GM23338 (cell line): ENCODE measurements at regions not wholly inside any gene's neighbourhood (a gene's known extent, or its start where the extent isn't known, plus 50 kb on each side); places are given as distances from the start of the nearest gene placed in this dataset.

Experiments
- ATAC-seq: fragments of 200-7000 bp; cut with Tn5 transposase; 3 replicates; pipeline ENCODE4 v1.9.1; 2020
- DNase-seq: peaks from one replicate; pipeline ENCODE4 v3.0.0-alpha.2; 2015; ENCODE audit warnings: low spot score
- H2AFZ ChIP-seq: fragments of 200-600 bp; sonication (generic); 2 replicates; pipeline ENCODE4 v1.8.0; 2016; ENCODE audit warnings: antibody characterized with exemption, mild to moderate bottlenecking, moderate library complexity
- H3F3A ChIP-seq: fragments of 200-600 bp; sonication (generic); replicated peaks from 2 replicates; pipeline ENCODE4 v1.8.0; 2017; ENCODE audit warnings: antibody characterized with exemption, mixed run types, low read depth
- H3K27ac ChIP-seq: fragments of 200-600 bp; sonication (generic); 2 replicates; pipeline ENCODE4 v1.6.1; 2016; ENCODE audit warnings: low read depth
- H3K27me3 ChIP-seq: fragments of 200-600 bp; sonication (generic); 2 replicates; pipeline ENCODE4 v1.8.0; 2016; ENCODE audit warnings: mild to moderate bottlenecking, mixed run types, moderate library complexity; ENCODE audit not compliant: insufficient read depth
- H3K36me3 ChIP-seq: fragments of 200-600 bp; sonication (generic); 2 replicates; pipeline ENCODE4 v1.8.0; 2016; ENCODE audit warnings: mild to moderate bottlenecking; ENCODE audit not compliant: insufficient read depth
- H3K4me1 ChIP-seq: fragments of 200-600 bp; sonication (generic); 2 replicates; pipeline ENCODE4 v1.8.0; 2016; ENCODE audit warnings: mild to moderate bottlenecking, moderate library complexity; ENCODE audit not compliant: insufficient read depth
- H3K4me2 ChIP-seq: fragments of 200-600 bp; sonication (generic); 2 replicates; pipeline ENCODE4 v1.7.1; 2017; ENCODE audit warnings: mixed run types
- H3K4me3 ChIP-seq: fragments of 200-600 bp; sonication (generic); 2 replicates; pipeline ENCODE4 v1.6.1; 2016; ENCODE audit warnings: mixed run types
- H3K79me2 ChIP-seq: fragments of 200-600 bp; sonication (generic); replicated peaks from 2 replicates; pipeline ENCODE4 v1.8.0; 2017; ENCODE audit warnings: mild to moderate bottlenecking; ENCODE audit not compliant: insufficient read depth
- H3K9me2 ChIP-seq: fragments of 200-600 bp; sonication (generic); 2 replicates; pipeline ENCODE4 v1.8.0; 2017; ENCODE audit not compliant: insufficient read depth
- H4K20me1 ChIP-seq: fragments of 200-600 bp; sonication (generic); replicated peaks from 2 replicates; pipeline ENCODE4 v1.8.0; 2017; ENCODE audit warnings: mild to moderate bottlenecking; ENCODE audit not compliant: insufficient read depth
- H3K27ac Mint-ChIP-seq: 2 replicates; pipeline ENCODE4 v1.8.0; 2020; ENCODE audit warnings: inconsistent platforms, mild to moderate bottlenecking, moderate library complexity, mixed read lengths
- H3K27me3 Mint-ChIP-seq: 3 replicates; pipeline ENCODE4 v1.8.0; 2022; ENCODE audit warnings: low read depth, mild to moderate bottlenecking, moderate library complexity, mixed read lengths, inconsistent platforms; ENCODE audit not compliant: insufficient read depth, poor library complexity
- H3K36me3 Mint-ChIP-seq: 3 replicates; pipeline ENCODE4 v1.8.0; 2021; ENCODE audit warnings: low read depth, mild to moderate bottlenecking, inconsistent platforms, moderate library complexity, mixed read lengths
- H3K4me1 Mint-ChIP-seq: 3 replicates; pipeline ENCODE4 v1.8.0; 2020; ENCODE audit warnings: mild to moderate bottlenecking, inconsistent platforms, mixed read lengths
- H3K4me3 Mint-ChIP-seq: 3 replicates; pipeline ENCODE4 v1.8.0; 2021; ENCODE audit warnings: moderate library complexity, mild to moderate bottlenecking, inconsistent platforms, mixed read lengths
- H3K9me3 Mint-ChIP-seq: 3 replicates; pipeline ENCODE4 v1.8.0; 2020; ENCODE audit warnings: moderate library complexity, mild to moderate bottlenecking, inconsistent platforms, mixed read lengths
- CREB1 ChIP-seq: fragments of 250-450 bp; sonication (Bioruptor Pico); IDR thresholded peaks from 2 replicates; pipeline ENCODE4 v1.5.0; 2020; ENCODE audit warnings: low read depth, mild to moderate bottlenecking, moderate library complexity
- CTCF ChIP-seq, 2 experiments: fragments of 200-600 bp in 1 of 2; sonication (generic) in 1 of 2; conservative IDR thresholded peaks; 2 replicates each; pipeline versions ENCODE4 v1.5.1 to v1.6.1; 2016 to 2017; ENCODE audit warnings: antibody characterized with exemption in 2 of 2, low read depth in 2 of 2, mild to moderate bottlenecking in 2 of 2, moderate library complexity in 1 of 2
- ETS1 ChIP-seq: IDR thresholded peaks from 2 replicates; pipeline ENCODE4 v1.6.1; 2016; ENCODE audit warnings: antibody characterized with exemption
- EZH2 ChIP-seq: fragments of 200-600 bp; sonication (generic); IDR thresholded peaks from one replicate; pipeline ENCODE4 v1.8.0; 2017; ENCODE audit warnings: antibody characterized with exemption, mild to moderate bottlenecking, low read depth; ENCODE audit not compliant: unreplicated experiment
- EZH2phosphoT487 ChIP-seq: fragments of 200-600 bp; sonication (generic); IDR thresholded peaks from one replicate; pipeline ENCODE4 v1.8.1; 2018; ENCODE audit warnings: antibody characterized with exemption; ENCODE audit not compliant: unreplicated experiment
- NANOG ChIP-seq: IDR thresholded peaks from 2 replicates; pipeline ENCODE4 v1.6.1; 2016; ENCODE audit warnings: antibody characterized with exemption, borderline replicate concordance
- POLR2AphosphoS5 ChIP-seq: IDR thresholded peaks from 2 replicates; pipeline ENCODE4 v1.6.1; 2016; ENCODE audit warnings: antibody characterized with exemption, low read depth
- REST ChIP-seq: IDR thresholded peaks from one replicate; pipeline ENCODE4 v1.6.1; 2018; ENCODE audit warnings: antibody characterized with exemption; ENCODE audit not compliant: unreplicated experiment
- STAT1 ChIP-seq: IDR thresholded peaks from one replicate; pipeline ENCODE4 v1.6.1; 2016; ENCODE audit warnings: antibody characterized with exemption; ENCODE audit not compliant: unreplicated experiment
- ZNF114 ChIP-seq: fragments of 250-450 bp; sonication (Bioruptor Pico); IDR thresholded peaks from 2 replicates; pipeline ENCODE4 v1.5.0; 2020; ENCODE audit warnings: mild to moderate bottlenecking, moderate library complexity
- ZNF331 ChIP-seq: fragments of 250-450 bp; sonication (Bioruptor Pico); IDR thresholded peaks from 2 replicates; pipeline ENCODE4 v1.5.0; 2020; ENCODE audit warnings: low read depth, mild to moderate bottlenecking, moderate library complexity

GRCh38 chr12:46608431-46609272 is 217.1 kb downstream of the SLC38A4 start:
- ATAC-seq (no peak), DNase-seq (no peak)
- no peaks in the 10 kb centered on the region for H3K79me2 ChIP-seq
- H2AFZ ChIP-seq: no peak overlapping the region
- no peaks in the 10 kb centered on the region for H3K4me1 ChIP-seq
- H3K4me1 Mint-ChIP-seq: peaks cover 3% of the 10 kb centered on the region
- no peaks in the 10 kb centered on the region; the same call in 1 of the 2 replicates for H4K20me1 ChIP-seq
- H3K27me3 ChIP-seq: no peaks in the 10 kb centered on the region
- no peaks in the 10 kb centered on the region for H3F3A ChIP-seq
- TF ChIP-seq ZNF114 (no peak), STAT1 (no peak), POLR2AphosphoS5 (no peak)
- peaks cover 5% of the 10 kb centered on the region; the same call in 2 of the 3 replicates for H3K9me3 Mint-ChIP-seq
- no peaks in the 10 kb centered on the region for H3K27me3 Mint-ChIP-seq
- peaks cover 4% of the 10 kb centered on the region for H3K36me3 Mint-ChIP-seq
- H3K4me2 ChIP-seq: no peak overlapping the region
- H3K27ac Mint-ChIP-seq: no peak overlapping the region
- no peak overlapping the region for H3K27ac ChIP-seq
- no peaks in the 10 kb centered on the region for H3K36me3 ChIP-seq
- peaks cover 10% of the 10 kb centered on the region; the same call in 1 of the 2 replicates for H3K9me2 ChIP-seq
- no peak overlapping the region for H3K4me3 ChIP-seq
- no peak overlapping the region for H3K4me3 Mint-ChIP-seq

- no peaks in the 10 kb centered on the region; the same call in 1 of the 3 replicates for H3K9me3 Mint-ChIP-seq
- Histone ChIP-seq H3K4me1 (no peaks in the 10 kb centered on the region), H3K4me3 (no peak overlapping the region), H3K27me3 (no peaks in the 10 kb centered on the region), H3K27ac (no peak overlapping the region), H3K4me2 (no peak overlapping the region), H3K36me3 (no peaks in the 10 kb centered on the region), H3K79me2 (no peaks in the 10 kb centered on the region), H4K20me1 (no peaks in the 10 kb centered on the region; the same call in 1 of the 2 replicates), H3K9me2 (peaks cover 11% of the 10 kb centered on the region; the same call in 1 of the 2 replicates), H2AFZ (no peak overlapping the region), H3F3A (no peaks in the 10 kb centered on the region)
- peaks cover 2% of the 10 kb centered on the region; the same call in 1 of the 3 replicates for H3K36me3 Mint-ChIP-seq
- no peak for DNase-seq
- TF ChIP-seq ZNF114 (no peak), STAT1 (no peak), NANOG (no peak), ZNF331 (CRISPR knock-in tag) (no peak), ETS1 (no peak), CTCF (conservative IDR thresholded peaks at IDR 0.05; ENCODE audit: low read depth in 2 of 2) (no peak), REST (no peak), EZH2 (no peak), POLR2AphosphoS5 (no peak), EZH2phosphoT487 (no peak), CREB1 (CRISPR knock-in tag) (no peak)
- H3K4me1 Mint-ChIP-seq: peaks cover 2% of the 10 kb centered on the region; the same call in 2 of the 3 replicates
- H3K27ac Mint-ChIP-seq: no peak overlapping the region
- H3K27me3 Mint-ChIP-seq: peaks cover 2% of the 10 kb centered on the region
- H3K4me3 Mint-ChIP-seq: no peak overlapping the region
- ATAC-seq: no peak
Measured at GRCh38 chr12:46604684-46605083, 221.1 kb downstream of the SLC38A4 start.
